HG02870 (cell line): ENCODE measurements at regions not wholly inside any gene's neighbourhood (a gene's known extent, or its start where the extent isn't known, plus 50 kb on each side); places are given as distances from the start of the nearest gene placed in this dataset.

ENCODE experiments used
- ATAC-seq: cut with Tn5 transposase; IDR thresholded peaks from one replicate; pipeline ENCODE4 v1.9.1; 2021; ENCODE audit warnings: mild to moderate bottlenecking, moderate library complexity; ENCODE audit not compliant: unreplicated experiment

GRCh38 chr2:56705713-56706112, 521.9 kb downstream of the CCDC85A start:
- ATAC-seq = no peak

GRCh38 chr2:56707218-56707617, 523.4 kb downstream of the CCDC85A start:
- no peak for ATAC-seq

GRCh38 chr2:56707650-56708049, 523.9 kb downstream of the CCDC85A start:
- no peak for ATAC-seq

- no peak for ATAC-seq
Observed at GRCh38 chr2:56709181-56709580, 525.4 kb downstream of the CCDC85A start.

- ATAC-seq = no peak
Observed at GRCh38 chr2:56713161-56713676, 529.4 kb downstream of the CCDC85A start.

GRCh38 chr2:56713978-56714377, 530.2 kb downstream of the CCDC85A start:
- ATAC-seq = no peak

- ATAC-seq = no peak
Observed at GRCh38 chr2:56714400-56714799, 530.6 kb downstream of the CCDC85A start.

GRCh38 chr2:56715683-56716082, 531.9 kb downstream of the CCDC85A start:
- no peak for ATAC-seq

- ATAC-seq = no peak
Observed at GRCh38 chr2:56718413-56718812, 534.6 kb downstream of the CCDC85A start.

GRCh38 chr2:56729212-56729611, 545.4 kb downstream of the CCDC85A start:
- no peak for ATAC-seq

GRCh38 chr2:56732946-56733345, 549.2 kb downstream of the CCDC85A start:
- no peak for ATAC-seq

- no peak for ATAC-seq
Observed at GRCh38 chr2:56739413-56739812, 555.6 kb downstream of the CCDC85A start.

- ATAC-seq = no peak
Observed at GRCh38 chr2:56741601-56742102, 557.9 kb downstream of the CCDC85A start.

- ATAC-seq = no peak
Observed at GRCh38 chr2:56743807-56744206, 560.0 kb downstream of the CCDC85A start.

- no peak for ATAC-seq
Observed at GRCh38 chr2:56749152-56749752, 565.5 kb downstream of the CCDC85A start.

- ATAC-seq = no peak
Observed at GRCh38 chr2:56753182-56753581, 569.4 kb downstream of the CCDC85A start.

- ATAC-seq = no peak
Observed at GRCh38 chr2:56754066-56754615, 570.4 kb downstream of the CCDC85A start.

- ATAC-seq = no peak
Observed at GRCh38 chr2:56754627-56755026, 570.8 kb downstream of the CCDC85A start.

GRCh38 chr2:56757884-56758545, 574.2 kb downstream of the CCDC85A start:
- no peak for ATAC-seq

- no peak for ATAC-seq
Observed at GRCh38 chr2:56763683-56764082, 579.9 kb downstream of the CCDC85A start.

GRCh38 chr2:56768973-56769372, 585.2 kb downstream of the CCDC85A start:
- no peak for ATAC-seq

GRCh38 chr2:56770490-56770889, 586.7 kb downstream of the CCDC85A start:
- ATAC-seq = no peak
